AG10803 (cell line): ENCODE measurements at regions not wholly inside any gene's neighbourhood (a gene's known extent, or its start where the extent isn't known, plus 50 kb on each side); places are given as distances from the start of the nearest gene placed in this dataset.

ENCODE experiments used
- DNase-seq: peaks from one replicate; pipeline ENCODE4 v3.0.0; 2010; ENCODE audit warnings: low read depth
- H3K4me3 ChIP-seq: 2 replicates; pipeline ENCODE4 v1.5.1; 2011; ENCODE audit warnings: mild to moderate bottlenecking, low read length, control low read depth
- CTCF ChIP-seq: conservative IDR thresholded peaks from 2 replicates; pipeline ENCODE4 v1.5.1; 2011; ENCODE audit warnings: mild to moderate bottlenecking, low read length, control low read depth, inconsistent platforms

GRCh38 chr13:97535614-97536013, 101.6 kb downstream of the RAP2A start:
- H3K4me3 ChIP-seq, result no peak overlapping the region
- peak; percentile 30 for DNase-seq
- no peak for TF ChIP-seq CTCF

- no peak for DNase-seq
- TF ChIP-seq CTCF, result no peak
- no peak overlapping the region for H3K4me3 ChIP-seq
Measured at GRCh38 chr13:97537110-97537509, 103.1 kb downstream of the RAP2A start.

DNA sequence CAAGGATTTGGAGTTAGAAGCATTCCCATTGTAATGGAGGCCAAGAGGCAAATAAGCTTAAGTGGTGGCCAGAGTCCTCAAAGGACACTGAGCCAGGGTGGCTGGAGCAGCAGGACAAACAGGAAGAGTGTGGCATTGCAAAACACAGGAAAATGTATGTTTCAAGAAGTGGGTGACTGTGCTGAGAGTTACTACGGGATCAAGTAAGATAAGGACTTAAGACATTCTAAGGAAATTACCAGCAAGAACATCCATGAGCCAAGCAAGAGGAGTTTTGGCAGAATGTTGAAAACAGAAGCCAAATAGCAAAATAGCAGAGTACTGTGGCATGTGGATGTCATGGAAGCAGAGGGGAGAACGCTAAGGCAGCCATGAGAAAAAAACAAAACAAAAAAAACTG, 104.2 kb downstream of the RAP2A start:
- no peak overlapping the region for H3K4me3 ChIP-seq
- no peak for TF ChIP-seq CTCF
- DNase-seq, result no peak

DNA sequence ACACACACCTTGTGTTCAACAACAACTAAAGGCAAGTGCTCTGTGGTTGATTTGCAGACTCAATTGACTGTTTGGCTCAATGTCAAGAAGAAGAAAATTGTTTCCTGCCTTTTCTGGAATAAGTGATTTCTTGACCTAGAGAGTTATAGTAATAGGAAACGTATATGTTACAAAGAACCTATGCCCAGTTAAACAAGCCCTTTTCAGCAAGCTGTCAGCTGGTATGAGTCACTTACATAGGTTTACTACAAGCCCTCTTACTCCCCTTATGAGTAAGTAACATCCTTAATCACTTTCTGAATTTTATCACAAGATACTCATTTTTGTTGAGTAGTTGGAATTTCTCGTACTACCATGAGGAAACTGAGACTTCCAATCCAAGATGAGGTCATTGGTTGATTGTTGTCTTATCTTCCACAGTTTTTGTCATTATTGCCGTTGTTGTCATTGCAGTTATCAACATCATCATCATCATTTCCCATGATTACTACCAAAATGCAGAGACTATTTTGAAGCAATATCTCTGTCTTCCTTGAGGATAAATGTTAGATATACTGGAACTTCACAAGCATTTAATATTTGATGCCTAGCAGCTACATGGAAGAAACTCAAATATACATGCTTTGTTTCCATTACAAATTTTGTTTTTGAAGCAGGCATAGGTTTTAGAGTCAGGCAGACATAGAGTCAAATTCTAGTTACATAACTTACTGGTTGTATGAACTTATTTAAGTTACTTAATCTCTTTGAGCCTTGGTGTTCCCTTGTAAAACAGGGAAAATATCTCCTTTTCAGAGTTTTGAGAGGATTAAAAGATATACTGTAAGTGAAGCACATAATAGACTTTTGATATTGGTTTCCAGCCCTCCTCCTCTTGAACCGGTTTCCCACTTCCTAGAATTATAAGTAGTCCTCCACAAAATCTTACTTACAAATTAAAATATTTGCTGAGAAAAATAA, 106.0 kb downstream of the RAP2A start:
- no peak for TF ChIP-seq CTCF
- no peak overlapping the region for H3K4me3 ChIP-seq

DNA sequence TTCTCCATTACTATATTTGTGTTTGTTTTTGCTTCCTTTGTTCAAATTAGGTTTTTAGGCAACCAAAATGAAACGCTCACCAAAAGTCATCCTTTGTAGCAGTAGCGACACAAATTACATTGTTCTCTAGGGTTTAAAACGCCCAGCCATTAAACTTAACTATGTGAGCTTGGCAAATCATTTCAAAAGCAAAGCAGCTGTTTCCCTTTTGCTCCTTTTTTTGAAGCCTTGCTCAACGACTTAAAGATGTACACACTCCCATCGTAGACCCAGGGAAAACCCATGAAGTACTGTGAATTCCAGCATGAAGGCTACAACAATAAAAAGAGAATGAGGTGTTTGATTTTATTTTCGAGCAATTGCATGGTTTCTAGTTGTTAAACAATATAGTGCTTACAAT, 106.7 kb downstream of the RAP2A start:
- TF ChIP-seq CTCF, result no peak
- DNase-seq, result peak; percentile 8
- no peak overlapping the region for H3K4me3 ChIP-seq

More for the DNA sequence above, 106.0 kb downstream of the RAP2A start:
- DNase-seq, result no peak

GRCh38 chr13:97542102-97542685, 108.2 kb downstream of the RAP2A start:
- no peak overlapping the region for H3K4me3 ChIP-seq
- TF ChIP-seq CTCF, result no peak
- no peak for DNase-seq
